ELR (cell line): ENCODE measurements at regions not wholly inside any gene's neighbourhood (a gene's known extent, or its start where the extent isn't known, plus 50 kb on each side); places are given as distances from the start of the nearest gene placed in this dataset.

Source experiments
- DNase-seq: peaks from one replicate; pipeline ENCODE4 v3.0.0-alpha.2; 2015; ENCODE audit warnings: low read depth

GRCh38 chr17:77725846-77726245 is 232.7 kb upstream of the TNRC6C start:
- no peak for DNase-seq

GRCh38 chr17:77726549-77727006 is 231.9 kb upstream of the TNRC6C start:
- DNase-seq, result no peak

GRCh38 chr17:77727037-77727615 is 231.4 kb upstream of the TNRC6C start:
- DNase-seq, result no peak

GRCh38 chr17:77728474-77728795 is 230.1 kb upstream of the TNRC6C start:
- no peak for DNase-seq

- no peak for DNase-seq
Measured at GRCh38 chr17:77728871-77729270, 229.6 kb upstream of the TNRC6C start.

- DNase-seq, result no peak
Measured at GRCh38 chr17:77729587-77729986, 228.9 kb upstream of the TNRC6C start.

GRCh38 chr17:77730376-77730775 is 228.1 kb upstream of the TNRC6C start:
- no peak for DNase-seq

- DNase-seq, result no peak
Measured at GRCh38 chr17:77733576-77734296, 224.8 kb upstream of the TNRC6C start.

GRCh38 chr17:77734371-77735080 is 224.0 kb upstream of the TNRC6C start:
- DNase-seq, result peak; percentile 36

GRCh38 chr17:77735081-77735565 is 223.4 kb upstream of the TNRC6C start:
- no peak for DNase-seq

- DNase-seq, result no peak
Measured at GRCh38 chr17:77735566-77736198, 222.8 kb upstream of the TNRC6C start.

- DNase-seq, result no peak
Measured at GRCh38 chr17:77736199-77736585, 222.3 kb upstream of the TNRC6C start.

GRCh38 chr17:77736721-77737120 is 221.8 kb upstream of the TNRC6C start:
- no peak for DNase-seq

- DNase-seq, result no peak
Measured at GRCh38 chr17:77737442-77738265, 220.8 kb upstream of the TNRC6C start.

- DNase-seq, result no peak
Measured at GRCh38 chr17:77738751-77739531, 219.6 kb upstream of the TNRC6C start.

GRCh38 chr17:77740481-77740880 is 218.0 kb upstream of the TNRC6C start:
- DNase-seq, result no peak

GRCh38 chr17:77741109-77741508 is 217.4 kb upstream of the TNRC6C start:
- peak; percentile 6 for DNase-seq

- DNase-seq, result no peak
Measured at GRCh38 chr17:77742579-77742978, 215.9 kb upstream of the TNRC6C start.

- no peak for DNase-seq
Measured at GRCh38 chr17:77744066-77744988, 214.2 kb upstream of the TNRC6C start.

- no peak for DNase-seq
Measured at GRCh38 chr17:77745702-77746101, 212.8 kb upstream of the TNRC6C start.
